ENCODE measurements at regions not wholly inside any gene's neighbourhood (a gene's known extent, or its start where the extent isn't known, plus 50 kb on each side); places are given as distances from the start of the nearest gene placed in this dataset.

DNA sequence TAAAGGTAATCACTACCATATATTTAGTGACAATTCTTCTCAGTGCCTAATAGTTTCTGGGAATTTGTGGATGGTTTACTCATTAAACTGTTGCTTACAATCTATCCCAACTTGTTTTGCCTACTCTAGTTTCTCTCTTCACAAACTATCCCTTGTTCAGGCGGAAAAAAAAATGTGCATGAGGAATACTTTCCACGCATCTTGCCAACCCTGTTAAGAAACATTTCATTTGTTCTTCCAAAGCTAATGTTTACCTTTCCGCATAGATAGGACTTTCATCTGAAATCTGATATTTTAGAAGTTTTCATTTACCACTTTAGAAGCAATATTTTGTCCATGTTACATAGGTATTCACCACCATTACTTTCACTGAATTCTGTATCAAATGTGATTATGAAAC is 191.9 kb downstream of the MDFIC start:
- H3K27me3 ChIP-seq (ENCODE audit: control insufficient read depth, insufficient read depth, low read length), result no peaks in the 10 kb centered on the region
- no peak for DNase-seq
- H3K4me3 ChIP-seq (ENCODE audit: insufficient read depth, low read depth, low read length), result no peak overlapping the region
- no peaks in the 10 kb centered on the region for H3K36me3 ChIP-seq (replicated peaks; ENCODE audit: control insufficient read depth, insufficient read depth, low read length)

DNA sequence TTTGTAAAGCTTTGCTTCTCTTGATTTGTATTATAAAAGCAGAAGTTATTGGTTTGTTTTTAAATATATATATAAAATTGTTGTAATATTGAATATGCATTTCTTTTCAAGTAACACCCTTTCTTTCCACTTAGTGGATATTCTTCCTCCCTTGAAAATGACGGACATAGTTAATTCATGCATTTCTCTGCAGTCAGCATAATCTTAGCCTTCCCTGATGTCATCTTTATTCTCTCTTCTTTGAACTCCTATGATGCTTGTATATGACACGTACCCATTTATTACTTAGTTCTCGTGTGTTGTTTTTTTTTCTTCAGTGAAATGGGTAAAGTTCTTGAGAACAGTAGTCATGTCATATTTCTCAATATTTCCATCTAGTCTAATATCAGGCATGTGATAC is 191.2 kb downstream of the MDFIC start:
- no peaks in the 10 kb centered on the region for H3K36me3 ChIP-seq (replicated peaks; ENCODE audit: control insufficient read depth, insufficient read depth, low read length)
- H3K27me3 ChIP-seq (ENCODE audit: control insufficient read depth, insufficient read depth, low read length), result no peaks in the 10 kb centered on the region
- no peak for DNase-seq
- no peak overlapping the region for H3K4me3 ChIP-seq (ENCODE audit: insufficient read depth, low read depth, low read length)

DNA sequence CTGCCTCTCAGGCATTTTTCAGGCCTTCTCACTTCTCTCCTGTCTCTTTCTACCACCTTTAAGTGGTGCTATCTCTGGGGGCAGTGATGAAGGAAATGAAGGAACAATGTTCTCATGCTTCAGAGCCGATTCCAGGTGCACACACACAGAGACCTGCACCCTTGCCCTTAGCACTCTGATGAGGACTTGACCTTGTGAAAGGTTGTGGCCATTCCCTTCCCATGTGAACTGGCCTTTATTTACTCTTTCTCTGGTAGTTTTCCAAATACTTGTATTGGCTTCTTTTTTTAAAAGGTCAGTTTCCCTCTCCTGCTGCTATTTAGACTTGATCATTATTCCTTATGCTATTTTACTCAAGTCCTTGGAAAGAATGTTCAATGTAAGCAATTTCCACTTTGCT is 188.6 kb downstream of the MDFIC start:
- Histone ChIP-seq H3K36me3 (replicated peaks; ENCODE audit: control insufficient read depth, insufficient read depth, low read length) (no peaks in the 10 kb centered on the region), H3K27me3 (ENCODE audit: control insufficient read depth, insufficient read depth, low read length) (no peaks in the 10 kb centered on the region), H3K4me3 (ENCODE audit: insufficient read depth, low read depth, low read length) (no peak overlapping the region)
- DNase-seq, result no peak

DNA sequence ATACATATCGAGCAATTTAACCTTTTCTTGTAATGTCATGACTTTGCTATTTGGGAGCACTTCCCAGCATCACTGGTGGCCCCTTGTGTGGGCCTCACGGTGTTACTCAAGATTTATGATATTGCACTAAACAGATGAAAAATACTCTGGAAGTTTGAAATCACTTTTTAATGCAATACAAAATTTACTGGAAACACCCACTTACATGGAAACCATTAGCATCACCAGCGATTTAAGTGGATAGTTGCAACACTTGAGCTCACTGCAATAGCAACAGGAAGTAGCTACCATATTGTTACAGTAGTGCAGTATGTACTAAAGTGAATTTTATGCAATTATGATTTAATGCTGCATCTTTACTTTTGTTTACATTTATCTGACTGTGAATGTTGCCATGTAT is 184.4 kb downstream of the MDFIC start:
- H3K36me3 ChIP-seq (replicated peaks; ENCODE audit: control insufficient read depth, insufficient read depth, low read length), result no peaks in the 10 kb centered on the region
- DNase-seq, result no peak
- no peaks in the 10 kb centered on the region for H3K27me3 ChIP-seq (ENCODE audit: control insufficient read depth, insufficient read depth, low read length)
- H3K4me3 ChIP-seq (ENCODE audit: insufficient read depth, low read depth, low read length), result no peak overlapping the region

DNA sequence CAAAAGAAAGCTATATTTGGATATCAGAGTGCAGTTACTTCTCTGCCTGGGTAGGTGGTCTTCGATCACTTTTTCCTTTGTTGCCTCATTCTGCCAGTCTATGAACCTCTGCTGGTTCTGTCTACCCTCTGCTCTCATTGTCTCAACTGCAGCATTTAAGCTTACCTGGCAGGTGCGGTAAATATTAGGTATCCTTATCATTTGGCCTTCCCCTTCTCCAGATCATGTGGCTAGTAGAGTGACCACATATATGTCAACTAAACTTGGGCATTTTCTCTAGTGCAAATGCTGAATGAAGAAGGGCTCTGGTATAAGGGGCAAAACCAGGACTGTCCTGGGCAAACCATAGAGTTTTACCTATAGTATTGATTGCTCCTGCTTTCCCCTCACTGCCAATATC is 180.8 kb downstream of the MDFIC start:
- DNase-seq, result no peak
- H3K4me3 ChIP-seq (ENCODE audit: insufficient read depth, low read depth, low read length), result no peak overlapping the region
- H3K27me3 ChIP-seq (ENCODE audit: control insufficient read depth, insufficient read depth, low read length), result no peaks in the 10 kb centered on the region
- H3K36me3 ChIP-seq (replicated peaks; ENCODE audit: control insufficient read depth, insufficient read depth, low read length), result no peaks in the 10 kb centered on the region

DNA sequence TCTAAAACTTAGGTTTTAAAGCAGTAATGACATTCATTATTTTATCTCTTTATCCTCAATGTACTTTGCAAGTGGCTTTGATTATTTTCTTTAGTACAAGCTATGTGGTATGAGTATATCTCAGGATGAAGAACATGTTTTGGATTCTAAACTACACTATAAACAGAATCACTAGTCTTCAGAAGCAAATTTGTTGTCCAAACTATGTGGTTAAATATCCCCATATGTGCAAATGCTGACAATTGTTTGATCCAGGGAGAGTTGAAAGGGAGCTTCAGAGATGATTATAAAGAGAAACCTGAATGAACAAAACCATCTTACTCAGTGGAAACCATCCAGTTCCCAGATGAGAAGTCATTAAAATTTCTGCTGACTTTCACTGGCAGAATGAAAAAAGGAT is 179.3 kb downstream of the MDFIC start:
- DNase-seq, result no peak
- Histone ChIP-seq H3K4me3 (ENCODE audit: insufficient read depth, low read depth, low read length) (no peak overlapping the region), H3K36me3 (replicated peaks; ENCODE audit: control insufficient read depth, insufficient read depth, low read length) (no peaks in the 10 kb centered on the region), H3K27me3 (ENCODE audit: control insufficient read depth, insufficient read depth, low read length) (no peaks in the 10 kb centered on the region)

DNA sequence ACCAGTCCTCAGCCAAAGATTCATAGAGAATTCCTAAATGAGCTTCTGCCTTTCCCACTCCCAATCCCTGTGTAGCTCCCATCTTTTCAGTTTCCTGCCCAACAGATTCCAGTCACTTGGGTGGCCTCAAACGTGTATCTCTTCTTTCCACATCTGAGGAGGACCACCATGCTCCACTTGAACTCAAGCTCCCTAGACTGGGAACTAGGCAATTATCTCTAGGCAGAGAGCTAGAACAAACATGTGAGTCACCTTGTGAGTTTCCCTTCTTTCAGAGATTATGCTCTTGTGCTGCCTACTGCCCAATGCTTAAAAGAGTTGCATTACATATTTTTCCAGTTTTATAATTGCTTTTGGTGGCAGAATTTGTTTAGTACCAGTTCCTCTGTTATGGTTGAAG is 178.0 kb downstream of the MDFIC start:
- H3K36me3 ChIP-seq (replicated peaks; ENCODE audit: control insufficient read depth, insufficient read depth, low read length), result no peaks in the 10 kb centered on the region
- no peaks in the 10 kb centered on the region for H3K27me3 ChIP-seq (ENCODE audit: control insufficient read depth, insufficient read depth, low read length)
- DNase-seq, result no peak
- no peak overlapping the region for H3K4me3 ChIP-seq (ENCODE audit: insufficient read depth, low read depth, low read length)

DNA sequence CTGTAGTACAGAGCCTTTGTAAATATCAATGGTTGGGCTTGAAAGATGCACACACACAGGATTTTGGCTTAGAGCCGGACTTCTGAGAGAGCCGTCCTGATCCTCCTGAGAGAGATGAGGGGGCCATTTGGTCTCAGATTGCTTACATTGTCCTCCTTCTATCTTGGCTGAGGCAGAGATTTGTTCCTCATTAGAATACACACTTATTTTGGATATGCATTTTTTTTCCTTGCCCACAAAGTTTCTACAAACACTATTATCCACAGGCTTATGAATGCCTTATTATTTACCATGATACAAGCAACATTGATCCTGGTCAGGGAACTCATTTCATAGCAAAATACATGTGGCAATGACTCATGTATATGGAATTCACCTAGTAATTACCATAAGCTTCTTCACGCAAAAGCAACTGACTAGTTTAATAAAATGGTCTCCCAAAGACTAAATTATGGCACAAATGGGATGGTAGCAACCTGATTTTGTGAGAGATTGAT is 175.3 kb downstream of the MDFIC start:
- DNase-seq, result no peak
- no peaks in the 10 kb centered on the region for H3K27me3 ChIP-seq (ENCODE audit: control insufficient read depth, insufficient read depth, low read length)

DNA sequence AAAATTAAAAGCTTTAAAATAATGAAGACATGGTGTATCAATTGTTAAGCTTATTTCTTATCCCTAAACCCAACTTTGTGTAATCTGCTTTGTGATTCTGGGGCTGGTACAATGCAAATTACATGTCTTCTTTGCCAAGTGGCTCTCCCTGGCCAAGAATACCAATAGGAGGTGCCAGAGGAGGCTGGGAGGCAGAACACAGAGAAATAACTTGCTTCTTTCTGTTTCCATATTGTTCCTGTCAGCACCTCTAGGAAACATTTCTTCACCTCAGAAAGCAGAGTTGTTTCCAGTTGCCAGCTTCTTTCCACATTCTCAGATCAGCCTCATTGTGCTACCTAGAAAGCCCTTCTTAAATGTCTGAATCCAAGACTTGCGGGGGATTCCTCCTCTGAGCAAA is 174.4 kb downstream of the MDFIC start:
- Histone ChIP-seq H3K27me3 (ENCODE audit: control insufficient read depth, insufficient read depth, low read length) (no peaks in the 10 kb centered on the region), H3K4me3 (ENCODE audit: insufficient read depth, low read depth, low read length) (no peak overlapping the region), H3K36me3 (replicated peaks; ENCODE audit: control insufficient read depth, insufficient read depth, low read length) (no peaks in the 10 kb centered on the region)
- no peak for DNase-seq

More for the DNA sequence above, 175.3 kb downstream of the MDFIC start:
- H3K36me3 ChIP-seq (replicated peaks; ENCODE audit: control insufficient read depth, insufficient read depth, low read length), result no peaks in the 10 kb centered on the region
- no peak overlapping the region for H3K4me3 ChIP-seq (ENCODE audit: insufficient read depth, low read depth, low read length)

DNA sequence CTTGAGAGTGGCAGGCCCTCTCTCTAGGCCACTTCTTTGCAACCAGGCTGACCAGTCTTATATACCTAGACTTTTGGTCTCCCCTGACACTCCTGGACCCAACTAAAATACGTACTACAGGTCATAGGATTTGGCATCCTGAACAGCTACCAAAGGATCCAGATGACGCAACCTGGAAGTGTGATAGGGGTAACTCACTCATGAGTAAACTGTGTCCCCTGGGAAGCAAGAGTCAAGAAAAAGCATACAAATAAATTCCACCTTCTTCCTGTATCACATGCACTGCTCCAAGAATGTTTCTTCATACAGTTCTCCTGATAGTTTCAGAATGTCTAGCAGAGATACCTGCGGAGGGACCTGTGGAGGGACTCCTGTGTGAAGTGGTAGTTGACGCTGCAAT is 172.3 kb downstream of the MDFIC start:
- Histone ChIP-seq H3K27me3 (ENCODE audit: control insufficient read depth, insufficient read depth, low read length) (no peaks in the 10 kb centered on the region), H3K36me3 (replicated peaks; ENCODE audit: control insufficient read depth, insufficient read depth, low read length) (no peaks in the 10 kb centered on the region), H3K4me3 (ENCODE audit: insufficient read depth, low read depth, low read length) (no peak overlapping the region)
- DNase-seq, result no peak

DNA sequence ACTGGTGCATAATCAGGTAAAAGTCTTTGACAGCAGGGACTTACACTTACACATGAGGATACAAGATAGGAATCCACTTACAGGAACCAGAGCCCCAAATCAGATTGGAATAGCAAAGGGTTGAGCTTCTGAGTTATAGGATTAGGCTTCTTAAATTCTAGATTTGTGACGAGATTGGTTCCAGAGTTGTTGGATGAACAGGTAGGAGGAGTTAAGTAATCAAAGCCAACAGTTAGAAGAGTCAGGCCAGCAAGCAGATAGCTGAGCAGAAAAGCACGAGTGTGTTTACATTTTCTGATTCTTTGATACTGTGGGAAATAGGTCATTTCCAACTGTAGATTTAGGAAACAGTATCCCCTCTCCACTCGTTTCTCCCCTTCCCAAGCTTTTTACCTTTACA is 167.0 kb downstream of the MDFIC start:
- no peaks in the 10 kb centered on the region for H3K36me3 ChIP-seq (replicated peaks; ENCODE audit: control insufficient read depth, insufficient read depth, low read length)
- H3K27me3 ChIP-seq (ENCODE audit: control insufficient read depth, insufficient read depth, low read length), result no peaks in the 10 kb centered on the region
- no peak for DNase-seq
- no peak overlapping the region for H3K4me3 ChIP-seq (ENCODE audit: insufficient read depth, low read depth, low read length)

DNA sequence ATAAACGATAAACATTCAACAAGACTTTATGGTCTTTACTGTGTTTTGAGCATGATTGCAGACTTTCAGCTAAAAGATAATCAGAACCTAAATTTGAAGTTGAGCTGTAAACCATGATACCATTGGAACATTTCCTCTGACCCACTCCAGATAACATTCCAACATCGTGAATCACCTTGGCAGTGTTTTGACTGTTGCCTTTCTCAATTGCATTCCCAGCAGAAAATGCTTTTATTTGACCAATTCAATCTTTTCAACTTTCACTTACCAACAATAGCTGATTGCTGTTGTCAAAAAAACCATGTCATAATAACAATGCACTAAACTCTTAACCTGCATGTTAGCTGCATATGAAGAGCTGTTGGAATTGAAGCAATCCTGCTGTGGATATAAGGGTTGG is 165.5 kb downstream of the MDFIC start:
- no peaks in the 10 kb centered on the region for H3K27me3 ChIP-seq (ENCODE audit: control insufficient read depth, insufficient read depth, low read length)
- H3K4me3 ChIP-seq (ENCODE audit: insufficient read depth, low read depth, low read length), result no peak overlapping the region
- no peaks in the 10 kb centered on the region for H3K36me3 ChIP-seq (replicated peaks; ENCODE audit: control insufficient read depth, insufficient read depth, low read length)
- DNase-seq, result no peak

DNA sequence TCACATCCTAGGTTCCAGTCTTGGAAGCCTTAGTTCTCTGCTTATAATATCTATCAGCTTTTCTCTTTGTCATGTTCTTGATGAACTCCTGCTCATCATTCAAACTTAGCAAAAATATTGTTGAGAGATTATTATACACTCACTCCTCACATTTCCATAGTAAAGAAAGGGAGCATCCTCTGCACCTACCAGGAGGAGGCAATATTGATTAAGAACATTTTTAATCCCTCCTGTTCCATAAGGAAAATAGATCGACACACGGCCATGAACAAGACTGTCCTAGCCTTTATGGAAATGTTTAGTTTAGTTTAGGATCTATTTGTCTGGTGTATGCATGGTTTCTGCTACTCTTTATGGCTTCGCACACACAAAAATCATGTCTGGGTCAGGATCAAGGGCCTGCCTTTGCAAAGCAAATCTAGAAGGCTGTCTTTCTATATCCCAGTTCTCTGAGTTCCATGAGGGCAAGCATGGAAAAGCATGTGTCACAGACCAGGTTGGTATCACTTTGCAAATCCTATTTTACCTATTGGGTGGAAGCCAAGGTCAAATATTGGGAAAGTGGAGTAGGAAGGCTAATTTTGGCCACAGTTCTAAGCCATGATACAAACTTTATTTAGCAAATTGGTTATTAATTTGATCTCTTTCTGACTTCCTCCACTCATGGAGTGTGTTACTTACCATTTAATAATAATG is 164.4 kb downstream of the MDFIC start:
- Histone ChIP-seq H3K4me3 (ENCODE audit: insufficient read depth, low read depth, low read length) (no peak overlapping the region), H3K27me3 (ENCODE audit: control insufficient read depth, insufficient read depth, low read length) (no peaks in the 10 kb centered on the region), H3K36me3 (replicated peaks; ENCODE audit: control insufficient read depth, insufficient read depth, low read length) (no peaks in the 10 kb centered on the region)
- DNase-seq, result no peak

DNA sequence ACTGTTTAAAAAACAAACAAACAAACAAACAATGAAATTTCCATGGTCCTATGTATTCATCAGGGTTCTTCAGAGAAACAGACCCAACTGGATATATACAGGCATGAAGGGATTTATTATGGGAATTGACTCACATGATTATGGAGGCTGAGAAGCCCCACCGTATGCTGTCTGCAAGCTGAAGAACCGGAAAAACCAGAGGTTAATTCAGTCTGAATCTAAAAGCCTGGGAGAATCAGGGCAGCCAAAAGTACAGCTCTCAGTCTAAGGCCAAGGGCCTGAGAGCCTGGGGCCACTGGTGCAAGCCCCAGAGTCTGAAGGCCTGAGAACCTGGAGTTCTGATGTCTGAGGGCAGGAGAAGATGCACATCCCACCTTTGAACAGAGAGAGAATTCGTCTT is 163.5 kb downstream of the MDFIC start:
- H3K36me3 ChIP-seq (replicated peaks; ENCODE audit: control insufficient read depth, insufficient read depth, low read length), result no peaks in the 10 kb centered on the region
- no peaks in the 10 kb centered on the region for H3K27me3 ChIP-seq (ENCODE audit: control insufficient read depth, insufficient read depth, low read length)
- no peak for DNase-seq

DNA sequence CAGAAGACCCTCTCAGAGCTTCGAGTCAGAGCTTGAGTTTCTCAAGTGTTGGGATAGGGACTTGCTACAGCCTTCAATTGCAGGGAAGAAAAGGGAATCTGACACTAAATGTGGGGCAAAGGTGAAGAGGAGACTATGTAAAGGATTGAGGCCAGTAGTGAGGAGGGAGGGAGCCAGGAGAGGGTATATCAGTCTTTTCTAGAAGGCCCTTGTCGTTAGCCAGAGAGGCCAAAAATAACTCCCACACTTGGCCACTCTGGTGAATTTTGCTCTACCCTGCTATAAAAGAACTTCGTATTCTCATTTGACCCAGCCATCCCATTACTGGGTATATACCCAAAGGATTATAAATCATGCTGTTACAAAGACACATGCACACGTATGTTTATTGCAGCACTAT is 162.0 kb downstream of the MDFIC start:
- Histone ChIP-seq H3K4me3 (ENCODE audit: insufficient read depth, low read depth, low read length) (no peak overlapping the region), H3K27me3 (ENCODE audit: control insufficient read depth, insufficient read depth, low read length) (no peaks in the 10 kb centered on the region), H3K36me3 (replicated peaks; ENCODE audit: control insufficient read depth, insufficient read depth, low read length) (no peaks in the 10 kb centered on the region)
- no peak for DNase-seq

More for the DNA sequence above, 163.5 kb downstream of the MDFIC start:
- H3K4me3 ChIP-seq (ENCODE audit: insufficient read depth, low read depth, low read length), result no peak overlapping the region

DNA sequence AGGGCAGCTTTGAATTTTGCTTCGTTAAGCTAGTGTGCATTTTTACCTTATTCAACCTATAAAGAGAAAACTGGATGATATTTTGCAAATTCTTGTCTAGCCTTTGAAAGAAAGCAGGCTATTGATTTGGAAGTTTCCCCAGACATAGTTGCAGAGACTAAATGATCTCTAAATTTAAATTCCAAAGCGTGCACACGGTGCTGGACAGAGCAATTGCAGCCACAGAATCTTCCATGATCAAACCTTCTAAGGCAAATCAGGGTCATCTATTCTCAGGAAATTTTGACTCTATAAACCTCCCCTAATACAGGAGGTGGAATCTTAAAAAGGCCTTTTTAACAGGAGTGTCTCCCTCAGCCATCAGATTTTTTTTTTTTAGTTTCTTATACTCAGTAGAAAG is 159.9 kb downstream of the MDFIC start:
- no peaks in the 10 kb centered on the region for H3K27me3 ChIP-seq (ENCODE audit: control insufficient read depth, insufficient read depth, low read length)
- DNase-seq, result no peak
- no peaks in the 10 kb centered on the region for H3K36me3 ChIP-seq (replicated peaks; ENCODE audit: control insufficient read depth, insufficient read depth, low read length)
- H3K4me3 ChIP-seq (ENCODE audit: insufficient read depth, low read depth, low read length), result no peak overlapping the region

All from H7 (cell line).